IMR-90 (cell line): ENCODE measurements at regions not wholly inside any gene's neighbourhood (a gene's known extent, or its start where the extent isn't known, plus 50 kb on each side); places are given as distances from the start of the nearest gene placed in this dataset.

Experiments
- BHLHE40 ChIP-seq: fragments of 150-350 bp; IDR thresholded peaks from 2 replicates; pipeline ENCODE4 v1.6.1; 2016; ENCODE audit warnings: mild to moderate bottlenecking, low read depth, low read length
- CHD1 ChIP-seq: IDR thresholded peaks from 2 replicates; pipeline ENCODE4 v1.6.1; 2012; ENCODE audit warnings: low read depth, low read length, improper control_type of control experiment
- FOS ChIP-seq: fragments of 150-350 bp; IDR thresholded peaks from 2 replicates; pipeline ENCODE4 v1.6.1; 2016; ENCODE audit warnings: low read depth, low read length
- MAFK ChIP-seq: IDR thresholded peaks from 2 replicates; pipeline ENCODE4 v1.6.1; 2012; ENCODE audit warnings: low read depth, low read length, improper control_type of control experiment
- MAZ ChIP-seq: IDR thresholded peaks from 2 replicates; pipeline ENCODE4 v1.6.1; 2012; ENCODE audit warnings: low read depth, mild to moderate bottlenecking, low read length, improper control_type of control experiment, moderate library complexity, borderline replicate concordance
- MXI1 ChIP-seq: IDR thresholded peaks from 2 replicates; pipeline ENCODE4 v1.6.1; 2012; ENCODE audit warnings: low read depth, mild to moderate bottlenecking, low read length, moderate library complexity, borderline replicate concordance
- POLR2A ChIP-seq: IDR thresholded peaks from 2 replicates; pipeline ENCODE4 v1.6.1; 2012; ENCODE audit warnings: mild to moderate bottlenecking, low read depth, low read length
- RAD21 ChIP-seq: IDR thresholded peaks from 2 replicates; pipeline ENCODE4 v1.6.1; 2012; ENCODE audit warnings: low read length, improper control_type of control experiment
- RFX5 ChIP-seq: IDR thresholded peaks from 2 replicates; pipeline ENCODE4 v1.8.0; 2012; ENCODE audit warnings: low read depth, mild to moderate bottlenecking, low read length, moderate library complexity
- TF ChIP-seq, protein P1 (sequence below): fragments of 150-350 bp; IDR thresholded peaks from 2 replicates; pipeline ENCODE4 v1.6.1; 2016; ENCODE audit warnings: low read depth, mild to moderate bottlenecking, low read length, moderate library complexity, borderline replicate concordance
- TF ChIP-seq, protein P2 (sequence below): conservative IDR thresholded peaks from 2 replicates; pipeline ENCODE4 v1.5.1; 2012; ENCODE audit warnings: mild to moderate bottlenecking, low read depth, low read length, improper control_type of control experiment
- TF ChIP-seq, protein P3 (sequence below): fragments of 150-350 bp; IDR thresholded peaks from 2 replicates; pipeline ENCODE4 v1.6.1; 2017; ENCODE audit warnings: mild to moderate bottlenecking, antibody characterized with exemption, low read length, low read depth

DNA sequence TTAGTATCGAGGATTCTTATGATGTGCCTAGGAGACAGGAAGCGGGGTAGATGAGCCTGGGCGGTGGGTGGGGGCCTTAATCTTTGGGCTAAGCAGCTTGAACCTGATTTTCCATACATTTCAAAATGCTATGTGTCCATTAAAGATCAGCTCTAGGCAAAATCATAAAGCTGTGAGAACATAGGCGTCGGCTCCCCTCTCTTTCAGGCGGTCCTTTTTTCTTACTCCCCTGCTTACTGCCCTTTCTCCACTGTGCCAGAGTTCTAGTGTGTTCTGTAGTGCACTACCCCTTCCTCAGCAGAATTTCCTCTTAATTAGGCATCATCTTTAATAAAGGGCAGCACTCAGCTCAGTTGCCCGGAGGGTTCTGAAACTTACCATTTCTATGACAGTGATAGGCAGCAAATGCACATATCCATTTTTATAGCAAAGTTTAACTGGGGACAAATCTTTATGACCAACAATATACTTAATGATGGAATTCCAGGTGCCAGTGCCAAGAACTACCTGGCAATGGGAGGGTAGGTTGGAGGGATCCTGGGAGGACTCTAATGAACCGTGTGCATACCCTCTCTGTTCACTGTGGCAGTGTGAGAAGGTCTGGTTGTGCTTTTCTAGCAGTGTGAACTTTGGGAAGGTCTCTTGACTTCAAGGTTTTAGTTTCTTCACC lies 404.5 kb upstream of the TPM1 start:
- TF ChIP-seq, protein P1, sequence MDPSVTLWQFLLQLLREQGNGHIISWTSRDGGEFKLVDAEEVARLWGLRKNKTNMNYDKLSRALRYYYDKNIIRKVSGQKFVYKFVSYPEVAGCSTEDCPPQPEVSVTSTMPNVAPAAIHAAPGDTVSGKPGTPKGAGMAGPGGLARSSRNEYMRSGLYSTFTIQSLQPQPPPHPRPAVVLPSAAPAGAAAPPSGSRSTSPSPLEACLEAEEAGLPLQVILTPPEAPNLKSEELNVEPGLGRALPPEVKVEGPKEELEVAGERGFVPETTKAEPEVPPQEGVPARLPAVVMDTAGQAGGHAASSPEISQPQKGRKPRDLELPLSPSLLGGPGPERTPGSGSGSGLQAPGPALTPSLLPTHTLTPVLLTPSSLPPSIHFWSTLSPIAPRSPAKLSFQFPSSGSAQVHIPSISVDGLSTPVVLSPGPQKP = no peak
- TF ChIP-seq POLR2A (no peak), RAD21 (no peak), MXI1 (no peak), MAZ (no peak), BHLHE40 (no peak), RFX5 (no peak), FOS (no peak), MAFK (no peak), CHD1 (no peak)
- TF ChIP-seq, protein P2, sequence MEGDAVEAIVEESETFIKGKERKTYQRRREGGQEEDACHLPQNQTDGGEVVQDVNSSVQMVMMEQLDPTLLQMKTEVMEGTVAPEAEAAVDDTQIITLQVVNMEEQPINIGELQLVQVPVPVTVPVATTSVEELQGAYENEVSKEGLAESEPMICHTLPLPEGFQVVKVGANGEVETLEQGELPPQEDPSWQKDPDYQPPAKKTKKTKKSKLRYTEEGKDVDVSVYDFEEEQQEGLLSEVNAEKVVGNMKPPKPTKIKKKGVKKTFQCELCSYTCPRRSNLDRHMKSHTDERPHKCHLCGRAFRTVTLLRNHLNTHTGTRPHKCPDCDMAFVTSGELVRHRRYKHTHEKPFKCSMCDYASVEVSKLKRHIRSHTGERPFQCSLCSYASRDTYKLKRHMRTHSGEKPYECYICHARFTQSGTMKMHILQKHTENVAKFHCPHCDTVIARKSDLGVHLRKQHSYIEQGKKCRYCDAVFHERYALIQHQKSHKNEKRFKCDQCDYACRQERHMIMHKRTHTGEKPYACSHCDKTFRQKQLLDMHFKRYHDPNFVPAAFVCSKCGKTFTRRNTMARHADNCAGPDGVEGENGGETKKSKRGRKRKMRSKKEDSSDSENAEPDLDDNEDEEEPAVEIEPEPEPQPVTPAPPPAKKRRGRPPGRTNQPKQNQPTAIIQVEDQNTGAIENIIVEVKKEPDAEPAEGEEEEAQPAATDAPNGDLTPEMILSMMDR = no peak
- TF ChIP-seq, protein P3, sequence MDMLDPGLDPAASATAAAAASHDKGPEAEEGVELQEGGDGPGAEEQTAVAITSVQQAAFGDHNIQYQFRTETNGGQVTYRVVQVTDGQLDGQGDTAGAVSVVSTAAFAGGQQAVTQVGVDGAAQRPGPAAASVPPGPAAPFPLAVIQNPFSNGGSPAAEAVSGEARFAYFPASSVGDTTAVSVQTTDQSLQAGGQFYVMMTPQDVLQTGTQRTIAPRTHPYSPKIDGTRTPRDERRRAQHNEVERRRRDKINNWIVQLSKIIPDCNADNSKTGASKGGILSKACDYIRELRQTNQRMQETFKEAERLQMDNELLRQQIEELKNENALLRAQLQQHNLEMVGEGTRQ = no peak
